HG03565 (cell line): ENCODE measurements at regions not wholly inside any gene's neighbourhood (a gene's known extent, or its start where the extent isn't known, plus 50 kb on each side); places are given as distances from the start of the nearest gene placed in this dataset.
"Not testable (repeated sequence)": the region's sequence is repeated elsewhere in the genome, so short reads cannot be mapped to it uniquely, and the experiment has no call there.

Source experiments
- ATAC-seq: cut with Tn5 transposase; IDR thresholded peaks from one replicate; pipeline ENCODE4 v1.9.1; 2021; ENCODE audit warnings: mild to moderate bottlenecking, moderate library complexity; ENCODE audit not compliant: unreplicated experiment

GRCh38 chr7:29649028-29649716 is 85.5 kb downstream of the PRR15 start:
- ATAC-seq: no peak

- ATAC-seq: no peak
Measured at GRCh38 chr7:29649876-29650275, 86.2 kb downstream of the PRR15 start.

GRCh38 chr7:29651477-29651876 is 87.8 kb downstream of the PRR15 start:
- ATAC-seq: no peak

GRCh38 chr7:29652556-29652955 is 88.9 kb downstream of the PRR15 start:
- no peak for ATAC-seq

GRCh38 chr7:29654340-29654739 is 90.7 kb downstream of the PRR15 start:
- ATAC-seq: not testable (repeated sequence)

- ATAC-seq: no peak
Measured at GRCh38 chr7:29657288-29657687, 93.7 kb downstream of the PRR15 start.

- no peak for ATAC-seq
Measured at GRCh38 chr7:29657856-29658255, 94.2 kb downstream of the PRR15 start.

- ATAC-seq: not testable (repeated sequence)
Measured at GRCh38 chr7:29659213-29659612, 95.6 kb downstream of the PRR15 start.

- not testable (repeated sequence) for ATAC-seq
Measured at GRCh38 chr7:29662899-29663298, 99.3 kb downstream of the PRR15 start.

GRCh38 chr7:29664999-29665398 is 101.4 kb downstream of the PRR15 start:
- not testable (repeated sequence) for ATAC-seq

- ATAC-seq: not testable (repeated sequence)
Measured at GRCh38 chr7:29667096-29667669, 103.5 kb downstream of the PRR15 start.

- not testable (repeated sequence) for ATAC-seq
Measured at GRCh38 chr7:29671286-29671685, 107.7 kb downstream of the PRR15 start.

GRCh38 chr7:29673635-29674034 is 110.0 kb downstream of the PRR15 start:
- not testable (repeated sequence) for ATAC-seq

- ATAC-seq: not testable (repeated sequence)
Measured at GRCh38 chr7:29674626-29675025, 111.0 kb downstream of the PRR15 start.

GRCh38 chr7:29677254-29677653 is 113.6 kb downstream of the PRR15 start:
- ATAC-seq: not testable (repeated sequence)

GRCh38 chr7:29679963-29680362 is 116.3 kb downstream of the PRR15 start:
- ATAC-seq: not testable (repeated sequence)

GRCh38 chr7:29680601-29681000 is 117.0 kb downstream of the PRR15 start:
- not testable (repeated sequence) for ATAC-seq

GRCh38 chr7:29684151-29684786 is 120.6 kb downstream of the PRR15 start:
- ATAC-seq: peak; percentile 18

- peak; percentile 60 for ATAC-seq
Measured at GRCh38 chr7:29684787-29685650, 121.3 kb upstream of the WIPF3 start.

- not testable (repeated sequence) for ATAC-seq
Measured at GRCh38 chr7:29685651-29686271, 120.5 kb upstream of the WIPF3 start.

GRCh38 chr7:29690510-29690909 is 115.8 kb upstream of the WIPF3 start:
- ATAC-seq: not testable (repeated sequence)
